Endodermal cell (in vitro differentiated cells): ENCODE measurements at regions not wholly inside any gene's neighbourhood (a gene's known extent, or its start where the extent isn't known, plus 50 kb on each side); places are given as distances from the start of the nearest gene placed in this dataset.

ENCODE experiments used
- DNase-seq: peaks from one replicate; pipeline ENCODE4 v3.0.0-alpha.2; 2017
- H3K27ac ChIP-seq: 2 replicates; pipeline ENCODE4 v1.5.1; 2013; ENCODE audit warnings: mild to moderate bottlenecking, low read depth, low read length, moderate library complexity
- H3K27me3 ChIP-seq: 2 replicates; pipeline ENCODE4 v1.6.1; 2013; ENCODE audit warnings: mild to moderate bottlenecking, low read length, moderate library complexity; ENCODE audit not compliant: insufficient read depth, control insufficient read depth, poor library complexity, severe bottlenecking
- H3K36me3 ChIP-seq: 2 replicates; pipeline ENCODE4 v1.7.0; 2013; ENCODE audit warnings: mild to moderate bottlenecking, low read length, moderate library complexity; ENCODE audit not compliant: control insufficient read depth, insufficient read depth
- H3K4me1 ChIP-seq: one replicate; pipeline ENCODE4 v1.7.0; 2013; ENCODE audit warnings: low read length; ENCODE audit not compliant: control insufficient read depth, insufficient read depth
- H3K4me3 ChIP-seq: 2 replicates; pipeline ENCODE4 v1.5.1; 2013; ENCODE audit warnings: mild to moderate bottlenecking, low read length, moderate library complexity
- H3K9ac ChIP-seq: 2 replicates; pipeline ENCODE4 v1.6.1; 2013; ENCODE audit warnings: mild to moderate bottlenecking, low read length, moderate library complexity; ENCODE audit not compliant: poor library complexity, severe bottlenecking; ENCODE audit errors: extremely low read depth
- H3K9me3 ChIP-seq: 2 replicates; pipeline ENCODE4 v1.6.1; 2013; ENCODE audit warnings: mild to moderate bottlenecking, low read length, moderate library complexity; ENCODE audit not compliant: control insufficient read depth
- H3K27ac Mint-ChIP-seq: 2 replicates; pipeline ENCODE4 v1.8.0; 2020; ENCODE audit warnings: mixed read lengths
- H3K27me3 Mint-ChIP-seq: 2 replicates; pipeline ENCODE4 v1.8.0; 2021; ENCODE audit warnings: mild to moderate bottlenecking, mixed read lengths; ENCODE audit not compliant: insufficient read depth
- H3K36me3 Mint-ChIP-seq: 2 replicates; pipeline ENCODE4 v1.8.0; 2020; ENCODE audit warnings: low read depth, mixed read lengths
- H3K4me1 Mint-ChIP-seq: 2 replicates; pipeline ENCODE4 v1.8.0; 2020; ENCODE audit warnings: mixed read lengths
- H3K4me3 Mint-ChIP-seq: 2 replicates; pipeline ENCODE4 v1.8.0; 2020; ENCODE audit warnings: mild to moderate bottlenecking, moderate library complexity, mixed read lengths
- H3K9me3 Mint-ChIP-seq: 2 replicates; pipeline ENCODE4 v1.8.0; 2020; ENCODE audit warnings: mild to moderate bottlenecking, mixed read lengths
- WGBS, 2 experiments: methylation state at CpG; one replicate each; pipeline versions ENCODE4 v1.1.5 to v1.1.7; 2013; ENCODE audit warnings: missing lambda C conversion rate in 2 of 2, mixed read lengths in 1 of 2; ENCODE audit not compliant: insufficient coverage in 1 of 2, insufficient read length in 1 of 2; 5-methylcytosine and 5-hydroxymethylcytosine counted together
- TF ChIP-seq, protein P1 (sequence below): fragments of 200-600 bp; sonication (generic); conservative IDR thresholded peaks from 2 replicates; pipeline ENCODE4 v1.5.0; 2021; ENCODE audit warnings: antibody characterized with exemption, mild to moderate bottlenecking

DNA sequence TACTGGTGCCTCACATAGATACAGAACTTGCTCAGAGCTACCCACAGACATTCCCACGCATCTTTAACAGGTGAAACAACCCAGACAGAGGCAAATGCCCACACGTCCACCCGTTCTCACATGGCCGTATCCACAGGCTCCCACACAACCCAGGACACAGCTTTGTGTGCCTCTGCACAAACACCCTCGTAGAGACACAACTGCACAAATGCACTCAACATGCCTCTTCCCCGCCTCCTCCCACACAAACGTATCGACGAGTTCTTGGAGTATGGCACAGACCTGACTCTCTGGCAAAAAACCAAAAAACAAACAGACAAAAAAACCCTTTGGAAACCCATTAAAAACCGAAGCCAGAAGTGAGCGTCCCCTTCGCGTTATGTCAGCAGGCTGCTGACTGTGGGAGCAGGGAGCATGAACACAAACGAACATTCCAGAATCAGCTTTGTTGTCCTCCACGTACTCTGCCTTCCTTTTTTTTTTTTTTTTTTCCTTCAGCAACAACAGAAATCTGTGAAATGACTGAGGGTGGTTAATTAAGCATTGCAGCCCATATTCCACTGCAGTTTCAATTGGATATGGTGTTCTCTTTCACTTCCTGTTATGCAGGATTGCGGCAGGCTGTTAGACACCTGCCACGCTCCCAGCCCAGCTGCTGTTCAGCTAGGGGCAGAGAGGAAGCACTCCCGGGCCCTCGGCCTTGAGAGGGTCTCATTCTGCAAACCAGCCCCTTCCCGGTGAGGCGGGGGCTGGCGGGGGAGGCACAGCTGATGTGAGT is 313.7 kb downstream of the MAF start:
- peaks cover 32% of the 10 kb centered on the region for H3K4me1 Mint-ChIP-seq
- TF ChIP-seq, protein P1, sequence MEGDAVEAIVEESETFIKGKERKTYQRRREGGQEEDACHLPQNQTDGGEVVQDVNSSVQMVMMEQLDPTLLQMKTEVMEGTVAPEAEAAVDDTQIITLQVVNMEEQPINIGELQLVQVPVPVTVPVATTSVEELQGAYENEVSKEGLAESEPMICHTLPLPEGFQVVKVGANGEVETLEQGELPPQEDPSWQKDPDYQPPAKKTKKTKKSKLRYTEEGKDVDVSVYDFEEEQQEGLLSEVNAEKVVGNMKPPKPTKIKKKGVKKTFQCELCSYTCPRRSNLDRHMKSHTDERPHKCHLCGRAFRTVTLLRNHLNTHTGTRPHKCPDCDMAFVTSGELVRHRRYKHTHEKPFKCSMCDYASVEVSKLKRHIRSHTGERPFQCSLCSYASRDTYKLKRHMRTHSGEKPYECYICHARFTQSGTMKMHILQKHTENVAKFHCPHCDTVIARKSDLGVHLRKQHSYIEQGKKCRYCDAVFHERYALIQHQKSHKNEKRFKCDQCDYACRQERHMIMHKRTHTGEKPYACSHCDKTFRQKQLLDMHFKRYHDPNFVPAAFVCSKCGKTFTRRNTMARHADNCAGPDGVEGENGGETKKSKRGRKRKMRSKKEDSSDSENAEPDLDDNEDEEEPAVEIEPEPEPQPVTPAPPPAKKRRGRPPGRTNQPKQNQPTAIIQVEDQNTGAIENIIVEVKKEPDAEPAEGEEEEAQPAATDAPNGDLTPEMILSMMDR = no peak
- Histone ChIP-seq H3K27ac (peak overlapping the region; percentile 42), H3K4me3 (no peak overlapping the region), H3K9me3 (no peaks in the 10 kb centered on the region), H3K36me3 (no peaks in the 10 kb centered on the region), H3K9ac (no peak overlapping the region), H3K27me3 (no peaks in the 10 kb centered on the region), H3K4me1 (no peaks in the 10 kb centered on the region)
- H3K27me3 Mint-ChIP-seq = no peaks in the 10 kb centered on the region
- H3K4me3 Mint-ChIP-seq = no peak overlapping the region
- DNase-seq = peak; percentile 58
- WGBS, 2 experiments = 83 to 89% methylated on average over 12 to 22 of the region's 22 CpGs
- no peaks in the 10 kb centered on the region for H3K36me3 Mint-ChIP-seq
- no peaks in the 10 kb centered on the region for H3K9me3 Mint-ChIP-seq
- H3K27ac Mint-ChIP-seq = no peak overlapping the region

DNA sequence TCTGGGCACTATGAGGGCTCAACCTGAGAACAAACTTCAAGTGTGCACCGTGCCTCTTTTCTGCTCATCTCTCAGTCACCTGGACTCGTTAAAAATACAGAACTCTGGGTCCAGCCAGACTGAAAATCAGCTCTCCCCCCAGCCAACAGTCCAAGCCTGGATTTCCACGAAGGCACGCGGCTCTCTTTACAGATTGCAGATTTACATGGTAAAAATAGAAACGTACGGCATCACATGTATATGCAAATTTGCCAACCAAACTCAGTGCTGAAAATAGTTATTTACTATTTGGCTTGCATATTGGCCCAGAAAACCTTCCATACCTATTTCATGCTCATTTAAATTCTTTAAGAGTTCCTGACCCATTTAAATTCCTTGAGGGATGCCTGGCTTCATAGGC is 315.8 kb downstream of the MAF start:
- no peaks in the 10 kb centered on the region for H3K9me3 Mint-ChIP-seq
- Histone ChIP-seq H3K4me3 (no peak overlapping the region), H3K9ac (no peak overlapping the region), H3K27me3 (no peaks in the 10 kb centered on the region), H3K36me3 (no peaks in the 10 kb centered on the region), H3K9me3 (no peaks in the 10 kb centered on the region), H3K4me1 (no peaks in the 10 kb centered on the region), H3K27ac (no peak overlapping the region)
- 80 to 82% methylated on average over 6 to 7 of the region's 7 CpGs for WGBS, 2 experiments
- no peaks in the 10 kb centered on the region for H3K36me3 Mint-ChIP-seq
- no peak overlapping the region for H3K27ac Mint-ChIP-seq
- TF ChIP-seq, protein P1 = no peak
- H3K27me3 Mint-ChIP-seq = peaks cover 1% of the 10 kb centered on the region
- no peak for DNase-seq
- no peak overlapping the region for H3K4me3 Mint-ChIP-seq
- H3K4me1 Mint-ChIP-seq = peaks cover 32% of the 10 kb centered on the region

DNA sequence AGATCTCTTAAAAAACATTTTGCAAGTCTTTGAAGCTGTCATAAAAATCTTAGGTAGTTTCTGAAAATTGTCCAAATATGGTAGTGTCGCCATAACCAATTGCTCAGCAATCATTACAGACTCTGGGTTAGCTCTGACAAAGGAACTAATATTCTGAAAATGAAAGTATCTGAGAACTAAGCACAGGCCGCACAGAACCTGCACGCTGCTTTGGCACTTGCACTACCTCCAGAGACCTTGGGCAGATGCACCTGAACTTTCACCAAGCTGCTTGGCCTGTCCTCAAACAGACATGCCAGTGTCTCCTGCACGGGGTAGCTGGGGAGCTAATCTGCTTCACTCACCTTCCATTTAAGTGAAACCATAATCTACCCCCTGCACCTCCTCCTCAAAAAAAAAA is 317.0 kb downstream of the MAF start:
- H3K27ac ChIP-seq = no peak overlapping the region
- H3K36me3 Mint-ChIP-seq = no peaks in the 10 kb centered on the region
- H3K4me3 Mint-ChIP-seq = no peak overlapping the region
- no peak for DNase-seq
- no peaks in the 10 kb centered on the region for H3K9me3 ChIP-seq
- peaks cover 8% of the 10 kb centered on the region for H3K27me3 Mint-ChIP-seq
- H3K9ac ChIP-seq = no peak overlapping the region
- no peak overlapping the region for H3K4me3 ChIP-seq
- H3K27ac Mint-ChIP-seq = no peak overlapping the region
- H3K27me3 ChIP-seq = peaks cover 4% of the 10 kb centered on the region
- H3K9me3 Mint-ChIP-seq = no peaks in the 10 kb centered on the region
- WGBS, 2 experiments = 92 to 94% methylated on average over 2 to 4 of the region's 4 CpGs
- peaks cover 23% of the 10 kb centered on the region for H3K4me1 Mint-ChIP-seq
- TF ChIP-seq, protein P1 = no peak
- no peaks in the 10 kb centered on the region for H3K36me3 ChIP-seq
- no peaks in the 10 kb centered on the region for H3K4me1 ChIP-seq
